Gastroesophageal sphincter (tissue), 4 donors: ENCODE measurements at regions not wholly inside any gene's neighbourhood (a gene's known extent, or its start where the extent isn't known, plus 50 kb on each side); places are given as distances from the start of the nearest gene placed in this dataset.
"Not testable (repeated sequence)": the region's sequence is repeated elsewhere in the genome, so short reads cannot be mapped to it uniquely, and the experiment has no call there.

Experiments
- ATAC-seq: fragments of 150-250 bp; one replicate; pipeline ENCODE4 v1.9.1; 2016; ENCODE audit warnings: mild to moderate bottlenecking, moderate library complexity
- H3K27ac ChIP-seq, 4 donors: fragments of 200-600 bp; sonication (generic) in 3 of 4; 1 replicate in 3 of 4; 2 replicates in 1 of 4; pipeline ENCODE4 v1.5.1; 2016 to 2019
- H3K27me3 ChIP-seq: fragments of 200-600 bp; sonication (generic); one replicate; pipeline ENCODE4 v1.5.1; 2019
- H3K36me3 ChIP-seq, 2 donors: fragments of 200-600 bp; sonication (generic); one replicate each; pipeline ENCODE4 v1.5.1; 2019; ENCODE audit warnings: control low read depth in 1 of 2
- H3K4me1 ChIP-seq, 3 donors: fragments of 200-600 bp; sonication (generic); 1 replicate in 2 of 3; 2 replicates in 1 of 3; pipeline ENCODE4 v1.5.1; 2016 to 2019; ENCODE audit warnings: control low read depth in 2 of 3
- H3K4me3 ChIP-seq, 2 donors: fragments of 200-600 bp; sonication (generic); one replicate each; pipeline ENCODE4 v1.5.1; 2019; ENCODE audit warnings: mild to moderate bottlenecking in 1 of 2, moderate library complexity in 1 of 2
- H3K9me3 ChIP-seq, 3 donors: fragments of 200-600 bp; sonication (generic); one replicate each; pipeline ENCODE4 v1.5.1; 2017 to 2019; ENCODE audit warnings: control low read depth in 2 of 3
- POLR2A ChIP-seq, 2 donors: fragments of 450-650 bp; IDR thresholded peaks; one replicate each; pipeline ENCODE4 v1.6.1; 2017; ENCODE audit warnings: antibody characterized with exemption in 2 of 2, mild to moderate bottlenecking in 2 of 2, moderate library complexity in 1 of 2
- WGBS, 2 donors: methylation state at CpG; one replicate each; pipeline ENCODE4 v1.1.5; 2018; ENCODE audit warnings: low coverage in 1 of 2; 5-methylcytosine and 5-hydroxymethylcytosine counted together
- TF ChIP-seq, protein P1 (sequence below), 4 experiments: fragments of 200-600 bp in 2 of 4; fragments of 450-650 bp in 2 of 4; sonication (generic) in 1 of 4; IDR thresholded peaks; one replicate each; pipeline ENCODE4 v1.5.1; 2017 to 2019; ENCODE audit warnings: antibody characterized with exemption in 4 of 4, mild to moderate bottlenecking in 2 of 4, moderate library complexity in 2 of 4

DNA sequence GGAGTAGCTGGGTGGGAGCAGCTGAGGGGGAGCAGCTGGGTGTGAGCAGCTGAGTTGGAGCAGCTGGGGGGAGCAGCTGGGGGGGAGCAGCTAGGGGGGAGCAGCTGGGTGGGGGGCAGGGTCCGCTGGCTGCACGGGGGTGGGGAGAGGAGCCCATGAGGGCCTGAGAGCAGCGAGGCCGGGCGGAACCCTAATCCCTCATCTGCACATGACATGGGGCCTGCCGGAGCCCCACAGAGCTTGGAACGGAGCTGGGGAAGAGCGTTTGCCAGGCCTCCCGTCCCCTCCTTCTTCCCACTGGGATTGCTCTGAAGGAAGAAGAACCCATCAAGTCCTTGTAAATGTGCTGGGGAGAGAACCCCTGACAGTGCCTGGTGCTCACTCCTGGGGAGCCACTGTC lies 83.2 kb upstream of the LPCAT1 start:
- H3K4me3 ChIP-seq, H3K4me1 ChIP-seq, H3K9me3 ChIP-seq, H3K27me3 ChIP-seq, H3K27ac ChIP-seq, ATAC-seq: not testable (repeated sequence)
- H3K36me3 ChIP-seq: peaks cover 0 to 10% of the 10 kb centered on the region in 2 donors
- WGBS, 2 donors: 48 to 50% methylated on average over 2 to 4 of the region's 9 CpGs

DNA sequence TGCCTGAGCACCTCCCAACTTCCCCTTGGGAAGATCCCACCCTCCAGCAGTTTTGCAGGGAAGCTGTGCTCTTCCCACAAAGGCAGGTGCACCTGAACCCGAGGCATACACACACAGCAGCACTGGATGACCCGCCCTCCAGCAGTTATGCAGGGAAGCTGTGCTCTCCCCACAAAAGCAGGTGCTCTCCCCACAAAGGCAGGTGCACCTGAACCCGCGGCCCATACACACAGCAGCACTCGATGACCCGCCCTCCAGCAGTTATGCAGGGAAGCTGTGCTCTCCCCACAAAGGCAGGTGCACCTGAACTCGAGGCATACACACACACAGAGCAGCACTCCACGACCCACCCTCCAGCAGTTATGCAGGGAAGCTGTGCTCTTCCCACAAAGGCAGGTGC lies 80.2 kb upstream of the LPCAT1 start:
- H3K27me3 ChIP-seq, H3K4me1 ChIP-seq, H3K27ac ChIP-seq, H3K9me3 ChIP-seq, H3K4me3 ChIP-seq, ATAC-seq, H3K36me3 ChIP-seq: not testable (repeated sequence)
- no CpG with 5 or more reads among the region's 8 CpGs for WGBS, 2 donors

DNA sequence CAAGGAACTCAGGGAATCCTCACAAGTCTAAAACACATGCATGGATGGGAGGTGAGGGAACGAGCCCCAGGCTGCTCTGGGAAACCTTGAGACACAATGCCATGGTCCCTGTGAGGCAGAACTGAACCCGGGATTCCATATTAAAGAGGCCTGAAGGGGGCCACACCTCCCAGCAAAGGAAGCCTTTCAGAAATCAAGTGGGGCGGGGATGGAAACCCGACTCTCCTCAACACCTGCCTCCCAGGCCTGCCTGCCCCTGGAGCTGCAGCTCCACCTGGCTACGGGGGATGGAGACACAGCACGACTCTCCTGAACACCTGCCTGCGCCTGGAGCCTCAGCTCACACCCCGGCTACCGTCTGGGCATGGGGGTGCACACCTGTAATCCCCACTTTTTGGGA lies 77.8 kb upstream of the LPCAT1 start:
- not testable (repeated sequence) for H3K9me3 ChIP-seq, H3K36me3 ChIP-seq, H3K4me1 ChIP-seq, H3K27me3 ChIP-seq, H3K4me3 ChIP-seq, ATAC-seq, H3K27ac ChIP-seq
- WGBS, 2 donors: 39% methylated on average over 2 of the region's 9 CpGs; no CpG with 5 or more reads in 1 of the 2 donors

GRCh38 chr5:1598950-1599737 lies 75.4 kb upstream of the LPCAT1 start:
- H3K27ac ChIP-seq, H3K4me3 ChIP-seq, H3K27me3 ChIP-seq, H3K36me3 ChIP-seq, ATAC-seq, H3K9me3 ChIP-seq: not testable (repeated sequence)
- H3K4me1 ChIP-seq: peaks cover 0 to 11% (median 0%) of the 10 kb centered on the region in 3 donors
- TF ChIP-seq, protein P1, sequence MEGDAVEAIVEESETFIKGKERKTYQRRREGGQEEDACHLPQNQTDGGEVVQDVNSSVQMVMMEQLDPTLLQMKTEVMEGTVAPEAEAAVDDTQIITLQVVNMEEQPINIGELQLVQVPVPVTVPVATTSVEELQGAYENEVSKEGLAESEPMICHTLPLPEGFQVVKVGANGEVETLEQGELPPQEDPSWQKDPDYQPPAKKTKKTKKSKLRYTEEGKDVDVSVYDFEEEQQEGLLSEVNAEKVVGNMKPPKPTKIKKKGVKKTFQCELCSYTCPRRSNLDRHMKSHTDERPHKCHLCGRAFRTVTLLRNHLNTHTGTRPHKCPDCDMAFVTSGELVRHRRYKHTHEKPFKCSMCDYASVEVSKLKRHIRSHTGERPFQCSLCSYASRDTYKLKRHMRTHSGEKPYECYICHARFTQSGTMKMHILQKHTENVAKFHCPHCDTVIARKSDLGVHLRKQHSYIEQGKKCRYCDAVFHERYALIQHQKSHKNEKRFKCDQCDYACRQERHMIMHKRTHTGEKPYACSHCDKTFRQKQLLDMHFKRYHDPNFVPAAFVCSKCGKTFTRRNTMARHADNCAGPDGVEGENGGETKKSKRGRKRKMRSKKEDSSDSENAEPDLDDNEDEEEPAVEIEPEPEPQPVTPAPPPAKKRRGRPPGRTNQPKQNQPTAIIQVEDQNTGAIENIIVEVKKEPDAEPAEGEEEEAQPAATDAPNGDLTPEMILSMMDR (IDR thresholded peaks at IDR 0.05): peak in 2 of 4 experiments; percentile 25 to 28
- WGBS, 2 donors: 78 to 91% methylated on average over 4 to 5 of the region's 5 CpGs

GRCh38 chr5:1597093-1597473 lies 73.3 kb upstream of the LPCAT1 start:
- H3K27ac ChIP-seq, H3K4me3 ChIP-seq, H3K27me3 ChIP-seq, H3K9me3 ChIP-seq, ATAC-seq, H3K36me3 ChIP-seq: not testable (repeated sequence)
- peaks cover 0 to 15% (median 0%) of the 10 kb centered on the region in 3 donors for H3K4me1 ChIP-seq
- 72 to 77% methylated on average over 3 of the region's 3 CpGs for WGBS, 2 donors

GRCh38 chr5:1596462-1597092 lies 72.8 kb upstream of the LPCAT1 start:
- H3K36me3 ChIP-seq, H3K27ac ChIP-seq, ATAC-seq, H3K4me3 ChIP-seq, H3K27me3 ChIP-seq, H3K9me3 ChIP-seq: not testable (repeated sequence)
- 74 to 97% methylated on average over 3 to 5 of the region's 8 CpGs for WGBS, 2 donors
- peaks cover 0 to 15% (median 0%) of the 10 kb centered on the region in 3 donors for H3K4me1 ChIP-seq

GRCh38 chr5:1594357-1595106 lies 70.8 kb upstream of the LPCAT1 start:
- peak overlapping the region; percentile 43 to 64 for H3K4me3 ChIP-seq
- H3K27ac ChIP-seq: peak overlapping the region; percentile 29 to 85 (median 82)
- no peaks in the 10 kb centered on the region for H3K27me3 ChIP-seq
- peaks cover 0 to 15% (median 0%) of the 10 kb centered on the region in 3 donors for H3K4me1 ChIP-seq
- 60 to 61% methylated on average over 11 to 13 of the region's 78 CpGs for WGBS, 2 donors
- ATAC-seq: peak; percentile 91
- no peaks in the 10 kb centered on the region for H3K9me3 ChIP-seq
- TF ChIP-seq POLR2A (IDR thresholded peaks at IDR 0.05): no peak
- TF ChIP-seq, protein P1 (IDR thresholded peaks at IDR 0.05): peak in 3 of 4 experiments; percentile 25 to 64 (median 33)
- H3K36me3 ChIP-seq: peaks cover 0 to 20% of the 10 kb centered on the region in 2 donors
